GM12878 (cell line): ENCODE measurements at regions not wholly inside any gene's neighbourhood (a gene's known extent, or its start where the extent isn't known, plus 50 kb on each side); places are given as distances from the start of the nearest gene placed in this dataset.

Experiments used
- CEBPB ChIP-seq, 2 experiments: fragments of 150-350 bp in 1 of 2; IDR thresholded peaks; 2 replicates each; pipeline ENCODE4 v1.6.1; 2012 to 2014; ENCODE audit warnings: low read depth in 2 of 2, low read length in 2 of 2, borderline replicate concordance in 1 of 2, inconsistent platforms in 1 of 2
- HDAC2 ChIP-seq: fragments of 200-600 bp; sonication (generic); IDR thresholded peaks from 2 replicates; pipeline ENCODE4 v1.6.1; 2017
- IRF4 ChIP-seq: IDR thresholded peaks from 2 replicates; pipeline ENCODE4 v1.6.1; 2011; ENCODE audit warnings: low read depth, low read length
- IRF5 ChIP-seq: fragments of 450-650 bp; IDR thresholded peaks from 2 replicates; pipeline ENCODE4 v1.6.1; 2017; ENCODE audit warnings: borderline replicate concordance
- NR2F1 ChIP-seq: fragments of 450-650 bp; conservative IDR thresholded peaks from 2 replicates; pipeline ENCODE4 v1.6.1; 2017; ENCODE audit warnings: mild to moderate bottlenecking
- TBL1XR1 ChIP-seq: IDR thresholded peaks from 2 replicates; pipeline ENCODE4 v1.6.1; 2012; ENCODE audit warnings: low read depth, low read length, improper control_type of control experiment
- YBX1 ChIP-seq: fragments of 450-650 bp; IDR thresholded peaks from 2 replicates; pipeline ENCODE4 v1.6.1; 2016; ENCODE audit warnings: antibody characterized with exemption
- TF ChIP-seq, protein P1 (sequence below): fragments of 450-650 bp; formaldehyde crosslinking; IDR thresholded peaks from 2 replicates; pipeline ENCODE4 v1.5.0; 2022; ENCODE audit warnings: mild to moderate bottlenecking, missing genetic modification characterization
- TF ChIP-seq, protein P2 (sequence below): fragments of 150-350 bp; IDR thresholded peaks from 2 replicates; pipeline ENCODE4 v1.6.1; 2014; ENCODE audit warnings: mild to moderate bottlenecking, low read depth, low read length

GRCh38 chr14:71648725-71649124, 283.5 kb upstream of the RGS6 start (continued):
- TF ChIP-seq, protein P1, sequence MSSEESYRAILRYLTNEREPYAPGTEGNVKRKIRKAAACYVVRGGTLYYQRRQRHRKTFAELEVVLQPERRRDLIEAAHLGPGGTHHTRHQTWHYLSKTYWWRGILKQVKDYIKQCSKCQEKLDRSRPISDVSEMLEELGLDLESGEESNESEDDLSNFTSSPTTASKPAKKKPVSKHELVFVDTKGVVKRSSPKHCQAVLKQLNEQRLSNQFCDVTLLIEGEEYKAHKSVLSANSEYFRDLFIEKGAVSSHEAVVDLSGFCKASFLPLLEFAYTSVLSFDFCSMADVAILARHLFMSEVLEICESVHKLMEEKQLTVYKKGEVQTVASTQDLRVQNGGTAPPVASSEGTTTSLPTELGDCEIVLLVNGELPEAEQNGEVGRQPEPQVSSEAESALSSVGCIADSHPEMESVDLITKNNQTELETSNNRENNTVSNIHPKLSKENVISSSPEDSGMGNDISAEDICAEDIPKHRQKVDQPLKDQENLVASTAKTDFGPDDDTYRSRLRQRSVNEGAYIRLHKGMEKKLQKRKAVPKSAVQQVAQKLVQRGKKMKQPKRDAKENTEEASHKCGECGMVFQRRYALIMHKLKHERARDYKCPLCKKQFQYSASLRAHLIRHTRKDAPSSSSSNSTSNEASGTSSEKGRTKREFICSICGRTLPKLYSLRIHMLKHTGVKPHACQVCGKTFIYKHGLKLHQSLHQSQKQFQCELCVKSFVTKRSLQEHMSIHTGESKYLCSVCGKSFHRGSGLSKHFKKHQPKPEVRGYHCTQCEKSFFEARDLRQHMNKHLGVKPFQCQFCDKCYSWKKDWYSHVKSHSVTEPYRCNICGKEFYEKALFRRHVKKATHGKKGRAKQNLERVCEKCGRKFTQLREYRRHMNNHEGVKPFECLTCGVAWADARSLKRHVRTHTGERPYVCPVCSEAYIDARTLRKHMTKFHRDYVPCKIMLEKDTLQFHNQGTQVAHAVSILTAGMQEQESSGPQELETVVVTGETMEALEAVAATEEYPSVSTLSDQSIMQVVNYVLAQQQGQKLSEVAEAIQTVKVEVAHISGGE (CRISPR knock-in tag): no peak
- TF ChIP-seq IRF5 (no peak), YBX1 (no peak), TBL1XR1 (no peak), NR2F1 (no peak), HDAC2 (no peak), CEBPB (IDR thresholded peaks at IDR 0.05; ENCODE audit: borderline replicate concordance in 1 of 2, low read depth in 2 of 2, low read length in 2 of 2) (no peak), IRF4 (no peak)
- TF ChIP-seq, protein P2, sequence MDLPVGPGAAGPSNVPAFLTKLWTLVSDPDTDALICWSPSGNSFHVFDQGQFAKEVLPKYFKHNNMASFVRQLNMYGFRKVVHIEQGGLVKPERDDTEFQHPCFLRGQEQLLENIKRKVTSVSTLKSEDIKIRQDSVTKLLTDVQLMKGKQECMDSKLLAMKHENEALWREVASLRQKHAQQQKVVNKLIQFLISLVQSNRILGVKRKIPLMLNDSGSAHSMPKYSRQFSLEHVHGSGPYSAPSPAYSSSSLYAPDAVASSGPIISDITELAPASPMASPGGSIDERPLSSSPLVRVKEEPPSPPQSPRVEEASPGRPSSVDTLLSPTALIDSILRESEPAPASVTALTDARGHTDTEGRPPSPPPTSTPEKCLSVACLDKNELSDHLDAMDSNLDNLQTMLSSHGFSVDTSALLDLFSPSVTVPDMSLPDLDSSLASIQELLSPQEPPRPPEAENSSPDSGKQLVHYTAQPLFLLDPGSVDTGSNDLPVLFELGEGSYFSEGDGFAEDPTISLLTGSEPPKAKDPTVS: no peak
